ENCODE measurements at regions not wholly inside any gene's neighbourhood (a gene's known extent, or its start where the extent isn't known, plus 50 kb on each side); places are given as distances from the start of the nearest gene placed in this dataset.

- no peaks in the 10 kb centered on the region for H3K4me1 ChIP-seq
- TF ChIP-seq CTCF (IDR thresholded peaks at IDR 0.05) (no peak), POLR2A (IDR thresholded peaks at IDR 0.05) (no peak), POLR2AphosphoS5 (IDR thresholded peaks at IDR 0.05) (no peak)
- DNase-seq (ENCODE audit: low spot score in 2 of 2): no peak
- H3K27me3 ChIP-seq: no peaks in the 10 kb centered on the region
- no peaks in the 10 kb centered on the region for H3K9me3 ChIP-seq
- intact Hi-C loops (cut with DNase I; ENCODE audit: low total_unique reads): no loop called here
- H3K27ac ChIP-seq: no peak overlapping the region
- no peaks in the 10 kb centered on the region for H3K36me3 ChIP-seq
- H3K4me3 ChIP-seq: no peak overlapping the region
These were observed 807.4 kb upstream of the POU3F3 start for GRCh38 chr2:104046466-104046865.

GRCh38 chr2:104047516-104047915 lies 806.4 kb upstream of the POU3F3 start:
- no peak for DNase-seq (ENCODE audit: low spot score in 2 of 2)
- Histone ChIP-seq H3K9me3 (no peaks in the 10 kb centered on the region), H3K27me3 (no peaks in the 10 kb centered on the region), H3K36me3 (no peaks in the 10 kb centered on the region), H3K27ac (no peak overlapping the region), H3K4me3 (no peak overlapping the region), H3K4me1 (no peaks in the 10 kb centered on the region)
- intact Hi-C loops (cut with DNase I; ENCODE audit: low total_unique reads): no loop called here
- TF ChIP-seq POLR2A (IDR thresholded peaks at IDR 0.05) (no peak), POLR2AphosphoS5 (IDR thresholded peaks at IDR 0.05) (no peak), CTCF (IDR thresholded peaks at IDR 0.05) (no peak)

- no peak for DNase-seq (ENCODE audit: low spot score in 2 of 2)
- peak overlapping the region in 1 of 2 donors; percentile 25 for H3K27ac ChIP-seq
- no peaks in the 10 kb centered on the region for H3K9me3 ChIP-seq
- peak in 1 of 3 donors; percentile 79 for TF ChIP-seq POLR2AphosphoS5 (IDR thresholded peaks at IDR 0.05)
- no peak for TF ChIP-seq POLR2A (IDR thresholded peaks at IDR 0.05)
- no peaks in the 10 kb centered on the region for H3K27me3 ChIP-seq
- H3K36me3 ChIP-seq: no peaks in the 10 kb centered on the region
- no peaks in the 10 kb centered on the region for H3K4me1 ChIP-seq
- intact Hi-C loops (cut with DNase I; ENCODE audit: low total_unique reads): no loop called here
- no peak overlapping the region for H3K4me3 ChIP-seq
These were observed 804.5 kb upstream of the POU3F3 start for GRCh38 chr2:104049438-104049837.

- Histone ChIP-seq H3K36me3 (no peaks in the 10 kb centered on the region), H3K9me3 (no peaks in the 10 kb centered on the region), H3K4me3 (no peak overlapping the region), H3K27me3 (no peaks in the 10 kb centered on the region), H3K27ac (no peak overlapping the region), H3K4me1 (no peaks in the 10 kb centered on the region)
- intact Hi-C loops (cut with DNase I; ENCODE audit: low total_unique reads): no loop called here
- no peak for DNase-seq (ENCODE audit: low spot score in 2 of 2)
- TF ChIP-seq POLR2AphosphoS5 (IDR thresholded peaks at IDR 0.05) (no peak), CTCF (IDR thresholded peaks at IDR 0.05) (no peak), POLR2A (IDR thresholded peaks at IDR 0.05) (no peak)
These were observed 803.9 kb upstream of the POU3F3 start for GRCh38 chr2:104049981-104050380.

GRCh38 chr2:104050656-104051242 lies 803.2 kb upstream of the POU3F3 start:
- no peak for TF ChIP-seq CTCF (IDR thresholded peaks at IDR 0.05)
- TF ChIP-seq POLR2A (IDR thresholded peaks at IDR 0.05): no peak
- no peak for TF ChIP-seq POLR2AphosphoS5 (IDR thresholded peaks at IDR 0.05)
- no peak for DNase-seq (ENCODE audit: low spot score in 2 of 2)
- intact Hi-C loops (cut with DNase I; ENCODE audit: low total_unique reads): no loop called here
- Histone ChIP-seq H3K4me3 (no peak overlapping the region), H3K27me3 (no peaks in the 10 kb centered on the region), H3K9me3 (no peaks in the 10 kb centered on the region), H3K36me3 (no peaks in the 10 kb centered on the region), H3K4me1 (no peaks in the 10 kb centered on the region), H3K27ac (no peak overlapping the region)

- no peak overlapping the region for H3K27ac ChIP-seq
- TF ChIP-seq POLR2A (IDR thresholded peaks at IDR 0.05) (no peak), CTCF (IDR thresholded peaks at IDR 0.05) (no peak)
- H3K36me3 ChIP-seq: no peaks in the 10 kb centered on the region
- intact Hi-C loops (cut with DNase I; ENCODE audit: low total_unique reads): no loop called here
- H3K4me1 ChIP-seq: no peaks in the 10 kb centered on the region
- H3K27me3 ChIP-seq: no peaks in the 10 kb centered on the region
- no peak for DNase-seq (ENCODE audit: low spot score in 2 of 2)
- no peak overlapping the region for H3K4me3 ChIP-seq
- no peaks in the 10 kb centered on the region for H3K9me3 ChIP-seq
These were observed 802.1 kb upstream of the POU3F3 start for GRCh38 chr2:104051766-104052165.
